ENCODE measurements at regions not wholly inside any gene's neighbourhood (a gene's known extent, or its start where the extent isn't known, plus 50 kb on each side); places are given as distances from the start of the nearest gene placed in this dataset.

- intact Hi-C loops (cut with micrococcal nuclease): no loop called here
- no peak for DNase-seq
- H3K9me3 Mint-ChIP-seq: no peaks in the 10 kb centered on the region
- no peaks in the 10 kb centered on the region for H3K36me3 Mint-ChIP-seq (ENCODE audit: low read depth)
- H3K4me1 Mint-ChIP-seq (ENCODE audit: low read depth): peaks cover 17% of the 10 kb centered on the region
- peaks cover 3% of the 10 kb centered on the region for H3K27me3 Mint-ChIP-seq (ENCODE audit: low read depth)
- H3K27ac Mint-ChIP-seq: no peak overlapping the region
- H3K4me3 Mint-ChIP-seq: no peak overlapping the region
- CTCF ChIA-PET: no interaction called here
These were observed 123.1 kb upstream of the DPH6 start for GRCh38 chr15:35669021-35669420.

- H3K27ac Mint-ChIP-seq: no peak overlapping the region
- H3K9me3 Mint-ChIP-seq: no peaks in the 10 kb centered on the region
- peaks cover 3% of the 10 kb centered on the region for H3K27me3 Mint-ChIP-seq (ENCODE audit: low read depth)
- H3K4me1 Mint-ChIP-seq (ENCODE audit: low read depth): peaks cover 17% of the 10 kb centered on the region
- DNase-seq: no peak
- intact Hi-C loops (cut with micrococcal nuclease): loop anchor here (5.0 kb wide), 1 partner anchor 122 kb away; the partner anchor contains the start of gene DPH6
- CTCF ChIA-PET: no interaction called here
- H3K36me3 Mint-ChIP-seq (ENCODE audit: low read depth): no peaks in the 10 kb centered on the region
- no peak overlapping the region for H3K4me3 Mint-ChIP-seq
These were observed 123.6 kb upstream of the DPH6 start for GRCh38 chr15:35669432-35670045.

GRCh38 chr15:35671197-35671596 lies 125.2 kb upstream of the DPH6 start:
- CTCF ChIA-PET: no interaction called here
- DNase-seq: no peak
- no peak overlapping the region for H3K27ac Mint-ChIP-seq

GRCh38 chr15:35671981-35672380 lies 126.0 kb upstream of the DPH6 start:
- Mint-ChIP-seq H3K27ac (no peak overlapping the region), H3K36me3 (ENCODE audit: low read depth) (no peaks in the 10 kb centered on the region), H3K27me3 (ENCODE audit: low read depth) (peaks cover 3% of the 10 kb centered on the region), H3K9me3 (no peaks in the 10 kb centered on the region), H3K4me1 (ENCODE audit: low read depth) (peaks cover 13% of the 10 kb centered on the region), H3K4me3 (no peak overlapping the region)
- CTCF ChIA-PET: interaction anchor here (1.0 kb wide), 1 partner anchor 80 kb away, joined by 3 read pairs; no protein-coding TSS in a partner anchor
- no peak for DNase-seq
- intact Hi-C loops (cut with micrococcal nuclease): loop anchor here (2.0 to 5.0 kb wide), 2 partner anchors 13 to 125 kb away; partner anchors contain the start of gene DPH6

More at GRCh38 chr15:35671197-35671596, 125.2 kb upstream of the DPH6 start:
- H3K27me3 Mint-ChIP-seq (ENCODE audit: low read depth): peaks cover 3% of the 10 kb centered on the region
- H3K4me3 Mint-ChIP-seq: no peak overlapping the region
- H3K9me3 Mint-ChIP-seq: no peaks in the 10 kb centered on the region
- no peaks in the 10 kb centered on the region for H3K36me3 Mint-ChIP-seq (ENCODE audit: low read depth)
- intact Hi-C loops (cut with micrococcal nuclease): loop anchor here (5.0 kb wide), 1 partner anchor 124 kb away; the partner anchor contains the start of gene DPH6
- peaks cover 17% of the 10 kb centered on the region for H3K4me1 Mint-ChIP-seq (ENCODE audit: low read depth)

GRCh38 chr15:35673093-35673684 lies 127.2 kb upstream of the DPH6 start:
- DNase-seq: peak; percentile 12
- Mint-ChIP-seq H3K27ac (no peak overlapping the region), H3K36me3 (ENCODE audit: low read depth) (no peaks in the 10 kb centered on the region)

GRCh38 chr15:35674873-35675781 lies 129.2 kb upstream of the DPH6 start:
- Mint-ChIP-seq H3K9me3 (no peaks in the 10 kb centered on the region), H3K27me3 (ENCODE audit: low read depth) (no peaks in the 10 kb centered on the region), H3K4me3 (no peak overlapping the region), H3K36me3 (ENCODE audit: low read depth) (no peaks in the 10 kb centered on the region), H3K4me1 (ENCODE audit: low read depth) (peaks cover 11% of the 10 kb centered on the region), H3K27ac (no peak overlapping the region)
- intact Hi-C loops (cut with micrococcal nuclease): loop anchor here (5.0 kb wide), 1 partner anchor 128 kb away; the partner anchor contains the start of gene DPH6
- DNase-seq: no peak
- CTCF ChIA-PET: no interaction called here

More at GRCh38 chr15:35673093-35673684, 127.2 kb upstream of the DPH6 start:
- Mint-ChIP-seq H3K9me3 (no peaks in the 10 kb centered on the region), H3K27me3 (ENCODE audit: low read depth) (peaks cover 3% of the 10 kb centered on the region), H3K4me1 (ENCODE audit: low read depth) (peaks cover 11% of the 10 kb centered on the region), H3K4me3 (no peak overlapping the region)
- CTCF ChIA-PET: interaction anchor here (1.0 kb wide), 1 partner anchor 79 kb away, joined by 3 read pairs; no protein-coding TSS in a partner anchor
- intact Hi-C loops (cut with micrococcal nuclease): loop anchor here (2.0 to 5.0 kb wide), 2 partner anchors 14 to 126 kb away; partner anchors contain the start of gene DPH6

GRCh38 chr15:35678774-35679173 lies 132.8 kb upstream of the DPH6 start:
- no peaks in the 10 kb centered on the region for H3K4me1 Mint-ChIP-seq (ENCODE audit: low read depth)
- intact Hi-C loops (cut with micrococcal nuclease): no loop called here
- no peak overlapping the region for H3K27ac Mint-ChIP-seq
- H3K4me3 Mint-ChIP-seq: no peak overlapping the region
- peaks cover 6% of the 10 kb centered on the region for H3K27me3 Mint-ChIP-seq (ENCODE audit: low read depth)
- DNase-seq: no peak
- H3K36me3 Mint-ChIP-seq (ENCODE audit: low read depth): no peaks in the 10 kb centered on the region
- no peaks in the 10 kb centered on the region for H3K9me3 Mint-ChIP-seq
- CTCF ChIA-PET: no interaction called here

GRCh38 chr15:35679186-35679585 lies 133.2 kb upstream of the DPH6 start:
- no peak for DNase-seq
- Mint-ChIP-seq H3K27me3 (ENCODE audit: low read depth) (peaks cover 6% of the 10 kb centered on the region), H3K4me1 (ENCODE audit: low read depth) (no peaks in the 10 kb centered on the region), H3K4me3 (no peak overlapping the region), H3K27ac (no peak overlapping the region), H3K9me3 (no peaks in the 10 kb centered on the region), H3K36me3 (ENCODE audit: low read depth) (no peaks in the 10 kb centered on the region)
- CTCF ChIA-PET: interaction anchor here (0.6 kb wide), 1 partner anchor 72 kb away, joined by 3 read pairs; no protein-coding TSS in a partner anchor
- intact Hi-C loops (cut with micrococcal nuclease): no loop called here

- Mint-ChIP-seq H3K27me3 (ENCODE audit: low read depth) (peaks cover 15% of the 10 kb centered on the region), H3K36me3 (ENCODE audit: low read depth) (no peaks in the 10 kb centered on the region), H3K27ac (no peak overlapping the region), H3K4me1 (ENCODE audit: low read depth) (no peaks in the 10 kb centered on the region), H3K4me3 (no peak overlapping the region), H3K9me3 (no peaks in the 10 kb centered on the region)
- CTCF ChIA-PET: no interaction called here
- no peak for DNase-seq
- intact Hi-C loops (cut with micrococcal nuclease): no loop called here
These were observed 135.0 kb upstream of the DPH6 start for GRCh38 chr15:35680951-35681350.

GRCh38 chr15:35686347-35686746 lies 140.4 kb upstream of the DPH6 start:
- DNase-seq: no peak
- intact Hi-C loops (cut with micrococcal nuclease): no loop called here
- H3K4me3 Mint-ChIP-seq: no peak overlapping the region
- H3K27me3 Mint-ChIP-seq (ENCODE audit: low read depth): peaks cover 29% of the 10 kb centered on the region
- H3K9me3 Mint-ChIP-seq: no peaks in the 10 kb centered on the region
- no peak overlapping the region for H3K27ac Mint-ChIP-seq
- CTCF ChIA-PET: no interaction called here
- no peaks in the 10 kb centered on the region for H3K4me1 Mint-ChIP-seq (ENCODE audit: low read depth)
- H3K36me3 Mint-ChIP-seq (ENCODE audit: low read depth): no peaks in the 10 kb centered on the region

GRCh38 chr15:35689266-35689665 lies 143.3 kb upstream of the DPH6 start:
- Mint-ChIP-seq H3K4me3 (no peak overlapping the region), H3K36me3 (ENCODE audit: low read depth) (no peaks in the 10 kb centered on the region), H3K27me3 (ENCODE audit: low read depth) (peaks cover 28% of the 10 kb centered on the region), H3K4me1 (ENCODE audit: low read depth) (no peaks in the 10 kb centered on the region), H3K9me3 (no peaks in the 10 kb centered on the region), H3K27ac (no peak overlapping the region)
- intact Hi-C loops (cut with micrococcal nuclease): no loop called here
- DNase-seq: no peak
- CTCF ChIA-PET: no interaction called here

- no peaks in the 10 kb centered on the region for H3K9me3 Mint-ChIP-seq
- H3K4me3 Mint-ChIP-seq: no peak overlapping the region
- no peaks in the 10 kb centered on the region for H3K4me1 Mint-ChIP-seq (ENCODE audit: low read depth)
- peaks cover 26% of the 10 kb centered on the region for H3K27me3 Mint-ChIP-seq (ENCODE audit: low read depth)
- no peak overlapping the region for H3K27ac Mint-ChIP-seq
- CTCF ChIA-PET: no interaction called here
- no peaks in the 10 kb centered on the region for H3K36me3 Mint-ChIP-seq (ENCODE audit: low read depth)
- intact Hi-C loops (cut with micrococcal nuclease): no loop called here
- no peak for DNase-seq
These were observed 144.1 kb upstream of the DPH6 start for GRCh38 chr15:35690089-35690488.
